GM12878 (cell line): ENCODE measurements at regions not wholly inside any gene's neighbourhood (a gene's known extent, or its start where the extent isn't known, plus 50 kb on each side); places are given as distances from the start of the nearest gene placed in this dataset.

Experiments
- ATAC-seq: fragments of 200-7000 bp; cut with Tn5 transposase; 3 replicates; pipeline ENCODE4 v1.9.1; 2020; ENCODE audit warnings: mild to moderate bottlenecking, moderate library complexity
- BruUV-seq: library from RNA; stranded (reverse); fragments of 400-500 nt; replicated peaks from 2 replicates; lab custom pipeline; 2021; lab: Mats Ljungman, UMichigan
- CTCF ChIA-PET: fragments of 300-600 bp; sonication (Branson Sonifier 250); formaldehyde crosslinking; extraction: SDS; loops from one replicate; lab custom pipeline; 2021; ENCODE audit warnings: inconsistent platforms; lab: Yijun Ruan, JAX
- POLR2A ChIA-PET: fragments of 350-600 bp; formaldehyde crosslinking; extraction: SDS; loops from one replicate; lab custom pipeline; 2021; ENCODE audit warnings: inconsistent platforms; lab: Charles Lee
- RAD21 ChIA-PET: fragments of 300-600 bp; sonication (Branson Sonifier 250); formaldehyde crosslinking; loops from one replicate; lab custom pipeline; 2023; ENCODE audit warnings: antibody characterized with exemption; ENCODE audit not compliant: unreplicated experiment; lab: Charles Lee
- SMC1A ChIA-PET: fragments of 300-600 bp; sonication (Branson Sonifier 250); formaldehyde crosslinking; loops from one replicate; lab custom pipeline; 2023; ENCODE audit not compliant: unreplicated experiment, uncharacterized antibody; lab: Charles Lee
- DNase-seq: peaks from one replicate; pipeline ENCODE4 v3.0.0-alpha.2; 2011; ENCODE audit warnings: low read depth, low spot score
- FAIRE-seq: peaks from 3 replicates; lab custom pipeline; 2011; peaks lifted over from hg19 to GRCh38; lab: Jason Lieb, UNC
- H2AFZ ChIP-seq: 2 replicates; pipeline ENCODE4 v1.6.0; 2011; ENCODE audit warnings: low read depth, low read length, control low read depth; ENCODE audit not compliant: control insufficient read depth
- H3K27ac ChIP-seq: 2 replicates; pipeline ENCODE4 v1.5.1; 2011; ENCODE audit warnings: control low read depth; ENCODE audit not compliant: control insufficient read depth, insufficient read depth
- H3K27me3 ChIP-seq, 2 experiments: replicated peaks in 1 of 2; 2 replicates each; pipeline versions ENCODE4 v1.6.0 to v1.6.1; 2011; ENCODE audit warnings: low read length in 1 of 2; ENCODE audit not compliant: control insufficient read depth in 2 of 2, insufficient read depth in 2 of 2
- H3K36me3 ChIP-seq, 2 experiments: 2 replicates each; pipeline ENCODE4 v1.5.1; 2011; ENCODE audit warnings: low read length in 1 of 2; ENCODE audit not compliant: control insufficient read depth in 2 of 2, insufficient read depth in 2 of 2
- H3K4me1 ChIP-seq: 2 replicates; pipeline ENCODE4 v1.6.1; 2011; ENCODE audit warnings: mild to moderate bottlenecking, low read length, moderate library complexity, mixed read lengths; ENCODE audit not compliant: control insufficient read depth, insufficient read depth
- H3K4me2 ChIP-seq: 2 replicates; pipeline ENCODE4 v1.6.0; 2011; ENCODE audit warnings: control low read depth; ENCODE audit not compliant: control insufficient read depth, insufficient read depth
- H3K4me3 ChIP-seq: fragments of 200-600 bp; sonication (generic); 2 replicates; pipeline ENCODE4 v1.5.1; 2016
- H3K79me2 ChIP-seq: 2 replicates; pipeline ENCODE4 v1.6.0; 2011; ENCODE audit warnings: low read length; ENCODE audit not compliant: control insufficient read depth, insufficient read depth
- H3K9ac ChIP-seq: 2 replicates; pipeline ENCODE4 v1.8.0; 2011; ENCODE audit warnings: low read length, control low read depth, mixed read lengths; ENCODE audit not compliant: control insufficient read depth, insufficient read depth
- H3K9me3 ChIP-seq: replicated peaks from 3 replicates; pipeline ENCODE4 v1.5.1; 2011; ENCODE audit warnings: mild to moderate bottlenecking, low read length; ENCODE audit not compliant: control insufficient read depth, insufficient read depth
- H4K20me1 ChIP-seq: 2 replicates; pipeline ENCODE4 v1.6.0; 2011; ENCODE audit not compliant: control insufficient read depth, insufficient read depth
- CBX3 ChIP-seq: fragments of 200-600 bp; sonication (generic); IDR thresholded peaks from 2 replicates; pipeline ENCODE4 v1.6.1; 2016; ENCODE audit warnings: low read depth, borderline replicate concordance
- CEBPB ChIP-seq, 2 experiments: fragments of 150-350 bp in 1 of 2; IDR thresholded peaks; 2 replicates each; pipeline ENCODE4 v1.6.1; 2012 to 2014; ENCODE audit warnings: low read depth in 2 of 2, low read length in 2 of 2, borderline replicate concordance in 1 of 2, inconsistent platforms in 1 of 2
- FOXK2 ChIP-seq: fragments of 450-650 bp; IDR thresholded peaks from 2 replicates; pipeline ENCODE4 v1.6.1; 2017; ENCODE audit warnings: mild to moderate bottlenecking, moderate library complexity
- HDAC2 ChIP-seq: fragments of 200-600 bp; sonication (generic); IDR thresholded peaks from 2 replicates; pipeline ENCODE4 v1.6.1; 2017
- HSF1 ChIP-seq: fragments of 150-350 bp; IDR thresholded peaks from 2 replicates; pipeline ENCODE4 v1.6.1; 2014; ENCODE audit warnings: mild to moderate bottlenecking, low read depth, low read length
- IRF3 ChIP-seq: fragments of 450-650 bp; IDR thresholded peaks from 2 replicates; pipeline ENCODE4 v1.6.1; 2014; ENCODE audit warnings: mild to moderate bottlenecking
- JUND ChIP-seq: IDR thresholded peaks from 2 replicates; pipeline ENCODE4 v1.6.1; 2012; ENCODE audit warnings: low read depth, mild to moderate bottlenecking, low read length, improper control_type of control experiment, moderate library complexity
- MTA2 ChIP-seq: fragments of 450-650 bp; IDR thresholded peaks from 2 replicates; pipeline ENCODE4 v1.6.1; 2016; ENCODE audit warnings: low read depth, mild to moderate bottlenecking, moderate library complexity
- NBN ChIP-seq: fragments of 450-650 bp; IDR thresholded peaks from 2 replicates; pipeline ENCODE4 v1.6.1; 2016
- RBBP5 ChIP-seq: fragments of 200-600 bp; sonication (generic); conservative IDR thresholded peaks from 2 replicates; pipeline ENCODE4 v1.6.1; 2016
- SKIL ChIP-seq: fragments of 450-650 bp; IDR thresholded peaks from 2 replicates; pipeline ENCODE4 v1.6.1; 2017; ENCODE audit warnings: mild to moderate bottlenecking, low read depth, inconsistent platforms; ENCODE audit not compliant: poor library complexity, severe bottlenecking
- SP1 ChIP-seq: IDR thresholded peaks from one replicate; pipeline ENCODE4 v1.6.1; 2011; ENCODE audit warnings: low read depth, low read length
- TBL1XR1 ChIP-seq: IDR thresholded peaks from 2 replicates; pipeline ENCODE4 v1.6.1; 2012; ENCODE audit warnings: low read depth, low read length, improper control_type of control experiment
- ZBED1 ChIP-seq: IDR thresholded peaks from 2 replicates; pipeline ENCODE4 v1.6.1; 2016; ENCODE audit warnings: borderline replicate concordance
- WGBS: methylation state at CpG from one replicate; pipeline ENCODE4 v1.1.6; 2016; ENCODE audit warnings: low lambda C conversion rate; ENCODE audit not compliant: insufficient replicate concordance, insufficient coverage; ENCODE audit errors: missing lambda C conversion rate; 5-methylcytosine and 5-hydroxymethylcytosine counted together
- in situ Hi-C: fragments of 300-500 bp; cut with MboI; formaldehyde crosslinking; loops from 9 replicates; pipeline ENCODE4 v1.14.3; 2018; ENCODE audit warnings: mixed read lengths
- intact Hi-C: fragments of 100-400 bp; cut with micrococcal nuclease; formaldehyde crosslinking; loops from one replicate; pipeline ENCODE4 v1.14.2; 2022; ENCODE audit not compliant: unreplicated experiment

- FAIRE-seq (no peak), DNase-seq (no peak), ATAC-seq (no peak)
- POLR2A ChIA-PET = no interaction called here
- TF ChIP-seq JUND (no peak), MTA2 (no peak), ZBED1 (no peak), CEBPB (IDR thresholded peaks at IDR 0.05; ENCODE audit: borderline replicate concordance in 1 of 2, low read depth in 2 of 2, low read length in 2 of 2) (no peak), HSF1 (no peak), CBX3 (no peak), SP1 (no peak), FOXK2 (no peak), NBN (no peak), RBBP5 (no peak), TBL1XR1 (no peak), HDAC2 (no peak), IRF3 (no peak), SKIL (no peak)
- 47% methylated on average over 3 of the region's 3 CpGs for WGBS
- RAD21 ChIA-PET = no interaction called here
- H3K27ac ChIP-seq = no peak overlapping the region
- in situ Hi-C loops = no loop called here
- H3K9ac ChIP-seq = no peak overlapping the region
- H3K79me2 ChIP-seq = no peaks in the 10 kb centered on the region
- BruUV-seq = no TSS peak
- H3K27me3 ChIP-seq = no peaks in the 10 kb centered on the region
- H3K4me2 ChIP-seq = no peak overlapping the region
- H3K4me1 ChIP-seq = no peaks in the 10 kb centered on the region
- no peaks in the 10 kb centered on the region for H3K9me3 ChIP-seq
- H4K20me1 ChIP-seq = no peaks in the 10 kb centered on the region
- H3K4me3 ChIP-seq = no peak overlapping the region
- CTCF ChIA-PET = no interaction called here
- no peaks in the 10 kb centered on the region for H3K36me3 ChIP-seq
- SMC1A ChIA-PET = no interaction called here
- intact Hi-C loops = no loop called here
- no peak overlapping the region for H2AFZ ChIP-seq
Measured at GRCh38 chr1:81326212-81326611, 474.5 kb upstream of the ADGRL2 start.
